Upper lobe of right lung (tissue), 1 donor: ENCODE measurements at regions not wholly inside any gene's neighbourhood (a gene's known extent, or its start where the extent isn't known, plus 50 kb on each side); places are given as distances from the start of the nearest gene placed in this dataset.

Source experiments
- ATAC-seq: fragments of 200-7000 bp; cut with Tn5 transposase; one replicate; pipeline ENCODE4 v1.9.1; 2020; ENCODE audit warnings: mild to moderate bottlenecking, moderate library complexity
- DNase-seq: peaks from one replicate; pipeline ENCODE4 v3.0.0-alpha.2; 2020
- H3K27ac ChIP-seq: fragments of 200-600 bp; one replicate; pipeline ENCODE4 v1.8.0; 2022
- H3K27me3 ChIP-seq: fragments of 200-600 bp; one replicate; pipeline ENCODE4 v1.8.0; 2022; ENCODE audit warnings: mild to moderate bottlenecking
- H3K36me3 ChIP-seq: fragments of 200-600 bp; one replicate; pipeline ENCODE4 v1.8.0; 2022
- H3K4me1 ChIP-seq: fragments of 200-600 bp; one replicate; pipeline ENCODE4 v1.8.0; 2022
- H3K4me3 ChIP-seq: fragments of 200-600 bp; one replicate; pipeline ENCODE4 v1.8.0; 2022; ENCODE audit warnings: mild to moderate bottlenecking
- H3K9me3 ChIP-seq: fragments of 200-600 bp; one replicate; pipeline ENCODE4 v1.8.0; 2022
- CTCF ChIP-seq: fragments of 200-600 bp; IDR thresholded peaks from one replicate; pipeline ENCODE4 v1.8.0; 2022; ENCODE audit warnings: antibody characterized with exemption
- intact Hi-C: fragments of 100-400 bp; cut with DNase I; formaldehyde crosslinking; loops from one replicate; pipeline ENCODE4 v1.11.0; 2022
- donor health status: DM: no; HTN: yes; CAD: no; lungs with severe emphysema.

DNA sequence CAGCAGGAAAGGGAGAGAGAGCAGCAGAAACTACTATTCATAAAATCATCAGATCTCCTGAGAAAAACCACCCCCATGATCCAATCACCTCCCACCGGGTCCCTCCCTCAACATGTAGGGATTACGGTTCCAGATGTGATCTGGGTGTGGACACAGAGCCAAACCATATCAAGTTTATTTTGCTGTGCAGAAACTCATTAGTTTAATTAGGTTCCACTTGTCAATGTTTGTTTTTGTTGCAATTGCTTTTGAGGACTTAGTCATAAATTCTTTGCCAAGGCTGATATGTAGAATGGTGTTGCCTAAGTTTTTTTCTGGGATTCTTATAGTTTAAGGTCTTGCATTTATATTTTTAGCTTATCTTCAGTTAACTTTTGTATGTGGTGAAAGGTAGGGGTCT lies 422.0 kb upstream of the HS3ST5 start:
- no peak for TF ChIP-seq CTCF
- Histone ChIP-seq H3K36me3 (no peaks in the 10 kb centered on the region), H3K9me3 (no peaks in the 10 kb centered on the region), H3K4me1 (no peaks in the 10 kb centered on the region), H3K27ac (no peak overlapping the region), H3K27me3 (no peaks in the 10 kb centered on the region), H3K4me3 (no peak overlapping the region)
- intact Hi-C loops, result no loop called here
- no peak for ATAC-seq
- no peak for DNase-seq

- ATAC-seq (no peak), DNase-seq (no peak)
- H3K27me3 ChIP-seq, result no peaks in the 10 kb centered on the region
- TF ChIP-seq CTCF, result no peak
- intact Hi-C loops, result no loop called here
- H3K4me3 ChIP-seq, result no peak overlapping the region
- no peaks in the 10 kb centered on the region for H3K9me3 ChIP-seq
- H3K27ac ChIP-seq, result no peak overlapping the region
- H3K4me1 ChIP-seq, result no peaks in the 10 kb centered on the region
- H3K36me3 ChIP-seq, result no peaks in the 10 kb centered on the region
Measured at GRCh38 chr6:114762145-114762544, 419.3 kb upstream of the HS3ST5 start.

GRCh38 chr6:114747995-114748625 lies 405.3 kb upstream of the HS3ST5 start:
- Histone ChIP-seq H3K27me3 (no peaks in the 10 kb centered on the region), H3K36me3 (no peaks in the 10 kb centered on the region), H3K9me3 (no peaks in the 10 kb centered on the region), H3K4me1 (no peaks in the 10 kb centered on the region), H3K27ac (no peak overlapping the region), H3K4me3 (no peak overlapping the region)
- intact Hi-C loops, result no loop called here
- peak; percentile 67 for TF ChIP-seq CTCF
- ATAC-seq (no peak), DNase-seq (no peak)

DNA sequence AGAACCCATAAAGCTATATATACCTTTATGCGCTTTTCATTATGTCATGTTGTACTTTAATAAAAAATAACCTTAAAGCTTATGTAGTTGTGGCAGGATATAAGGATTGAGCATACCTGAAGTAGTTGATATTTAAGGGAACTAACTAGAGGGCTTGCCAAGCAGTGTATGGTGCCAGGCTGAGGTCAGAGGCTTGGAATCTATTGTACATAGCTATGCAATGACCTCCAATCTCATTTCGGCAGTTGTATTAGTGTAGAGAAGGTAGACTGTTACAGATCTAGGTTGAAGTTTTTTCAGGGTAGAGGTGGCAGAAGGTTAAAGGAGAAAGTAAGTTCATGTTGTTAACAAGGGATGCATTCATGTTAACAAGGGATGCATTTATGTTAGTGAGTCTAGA lies 397.7 kb upstream of the HS3ST5 start:
- Histone ChIP-seq H3K4me3 (no peak overlapping the region), H3K9me3 (no peaks in the 10 kb centered on the region), H3K36me3 (no peaks in the 10 kb centered on the region), H3K4me1 (no peaks in the 10 kb centered on the region), H3K27ac (no peak overlapping the region), H3K27me3 (no peaks in the 10 kb centered on the region)
- ATAC-seq (peak; percentile 55), DNase-seq (no peak)
- intact Hi-C loops, result no loop called here
- no peak for TF ChIP-seq CTCF

DNA sequence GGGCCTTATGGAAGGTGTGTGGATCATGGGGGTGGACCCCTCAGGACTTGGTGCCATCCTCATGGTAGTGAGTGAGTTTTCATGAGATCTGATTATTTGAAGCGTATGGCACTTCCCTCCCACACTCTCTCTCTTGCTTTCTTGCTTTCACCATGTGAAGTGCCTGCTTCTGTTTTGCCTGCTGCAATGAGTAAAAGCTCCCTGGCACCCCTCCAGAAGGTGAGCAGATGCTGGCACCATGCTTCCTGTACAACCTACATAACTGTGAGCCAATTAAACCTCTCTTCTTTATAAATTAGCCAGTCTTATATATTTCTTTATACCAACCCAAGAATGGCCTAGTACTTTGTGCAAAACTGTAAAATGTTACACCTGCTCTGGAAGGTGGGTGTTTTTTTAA lies 396.8 kb upstream of the HS3ST5 start:
- ATAC-seq (no peak), DNase-seq (no peak)
- no peak for TF ChIP-seq CTCF
- H3K36me3 ChIP-seq, result no peaks in the 10 kb centered on the region
- H3K4me1 ChIP-seq, result no peaks in the 10 kb centered on the region
- H3K4me3 ChIP-seq, result no peak overlapping the region
- H3K9me3 ChIP-seq, result no peaks in the 10 kb centered on the region
- H3K27ac ChIP-seq, result no peak overlapping the region
- H3K27me3 ChIP-seq, result no peaks in the 10 kb centered on the region
- intact Hi-C loops, result no loop called here
